Amniotic stem cell (primary cell): ENCODE measurements at regions not wholly inside any gene's neighbourhood (a gene's known extent, or its start where the extent isn't known, plus 50 kb on each side); places are given as distances from the start of the nearest gene placed in this dataset.

Experiments used
- DNase-seq: peaks from one replicate; lab custom pipeline; 2025; lab: John Stamatoyannopoulos, UW

DNA sequence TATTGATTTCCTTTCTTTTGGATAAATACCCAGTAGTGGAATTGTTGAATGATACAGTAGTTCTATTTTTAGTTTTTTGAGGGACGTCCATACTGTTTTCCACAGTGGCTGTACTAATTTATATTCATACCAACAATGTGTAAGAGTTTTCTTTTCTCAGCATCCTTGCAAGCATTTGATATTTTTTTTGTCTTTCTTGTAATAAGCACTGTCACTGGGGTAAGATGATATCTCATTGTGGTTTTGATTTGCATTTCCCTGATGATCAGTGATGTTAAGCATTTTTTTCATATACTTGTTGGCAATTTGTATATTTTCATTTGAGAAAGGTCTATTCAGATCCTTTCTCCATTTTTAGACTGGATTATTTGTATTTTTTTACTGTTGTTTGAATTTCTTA is 308.7 kb downstream of the PTEN start:
- no peak for DNase-seq

GRCh38 chr10:88174391-88174790 is 311.0 kb downstream of the PTEN start:
- DNase-seq: no peak

DNA sequence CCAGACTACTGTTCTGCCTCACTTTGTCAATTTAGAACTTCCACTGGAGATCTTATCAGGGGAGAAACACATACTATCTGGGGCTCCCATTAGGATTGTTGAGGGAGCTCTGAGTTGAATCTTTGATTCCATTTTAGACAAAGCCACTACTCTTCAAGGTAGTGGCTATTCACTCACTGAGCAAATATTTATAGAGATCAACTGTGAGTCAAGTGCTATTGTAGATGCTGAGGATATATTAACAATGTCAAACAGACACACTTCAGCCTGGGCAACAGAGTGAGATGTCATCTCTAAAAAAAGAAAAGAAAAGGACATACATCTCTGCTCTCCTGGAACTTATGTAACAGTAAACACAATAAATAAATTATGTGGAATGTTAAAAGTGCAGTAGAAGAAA is 315.3 kb downstream of the PTEN start:
- no peak for DNase-seq

DNA sequence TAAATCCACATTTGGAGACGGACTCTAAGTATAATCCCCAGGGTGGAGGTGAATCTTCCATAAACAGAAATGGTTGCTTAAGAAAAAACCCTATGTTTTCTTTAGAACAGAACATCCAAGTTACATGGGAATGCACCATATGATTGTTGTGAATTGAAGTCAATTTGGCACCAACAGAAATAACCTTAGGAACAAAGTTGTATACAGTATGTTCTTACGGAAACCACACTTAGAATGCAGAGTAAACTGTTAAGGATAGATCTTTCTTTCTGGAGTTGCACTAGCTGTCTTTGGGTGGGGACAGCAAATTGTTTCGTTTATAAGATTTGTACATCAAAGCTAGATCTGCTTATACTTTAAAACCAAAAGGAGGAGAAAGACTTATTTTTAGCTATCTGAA is 316.4 kb downstream of the PTEN start:
- no peak for DNase-seq

GRCh38 chr10:88181902-88182600 is 318.6 kb downstream of the PTEN start:
- DNase-seq: no peak

DNA sequence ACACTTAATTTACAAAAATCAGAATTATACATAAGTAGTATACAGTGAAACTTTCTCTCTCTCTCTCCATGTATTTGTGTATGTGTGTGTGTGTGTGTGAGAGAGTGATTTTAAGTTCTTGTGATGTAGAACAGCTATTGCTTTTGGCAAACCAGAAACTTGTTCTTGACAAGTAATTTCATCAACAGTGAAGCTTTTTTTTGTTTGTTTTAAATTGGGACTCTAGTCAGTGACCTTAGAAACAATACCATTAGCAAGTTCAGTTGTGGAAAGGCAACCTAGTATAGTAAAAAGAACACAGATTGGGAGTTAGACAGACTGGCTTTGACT is 319.1 kb downstream of the PTEN start:
- no peak for DNase-seq

GRCh38 chr10:88184543-88185297 is 321.3 kb downstream of the PTEN start:
- DNase-seq: no peak

DNA sequence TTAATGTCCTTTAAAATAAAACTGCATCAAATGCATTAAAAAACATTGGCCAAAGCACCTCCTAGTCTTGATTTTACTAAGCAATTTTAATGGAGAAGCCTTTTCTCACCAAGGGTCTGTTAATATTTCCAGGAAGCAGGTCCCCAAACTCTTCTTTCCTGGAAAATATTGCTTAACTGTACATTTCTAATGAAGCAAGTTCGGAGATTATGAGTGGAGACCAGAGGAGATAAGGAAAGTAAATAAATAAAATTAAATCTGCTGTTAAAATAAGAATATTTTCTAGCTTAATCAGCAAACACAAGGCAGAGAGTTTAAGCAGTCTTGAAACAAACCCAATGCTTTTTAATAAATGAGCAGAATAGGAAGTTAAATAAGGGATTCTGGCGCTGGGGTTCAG is 322.4 kb downstream of the PTEN start:
- DNase-seq: no peak

DNA sequence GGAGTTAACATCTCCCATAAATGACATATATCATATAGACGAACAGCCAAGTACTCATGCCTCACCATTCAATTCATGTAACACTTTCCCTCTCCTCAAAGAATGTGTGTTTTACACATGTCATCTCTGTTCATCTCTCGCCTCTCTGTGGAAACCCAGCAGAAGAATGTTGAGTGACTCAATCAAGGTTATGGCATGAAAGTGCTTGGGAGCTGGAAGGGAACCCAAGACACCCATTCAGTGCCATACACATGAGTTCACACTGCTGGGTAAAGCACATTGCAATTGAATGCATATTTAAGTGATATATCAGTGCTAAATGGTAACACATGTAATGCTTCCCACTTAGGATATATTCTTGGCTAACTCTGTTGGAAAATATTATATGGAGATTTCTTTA is 322.9 kb downstream of the PTEN start:
- DNase-seq: peak; percentile 64

DNA sequence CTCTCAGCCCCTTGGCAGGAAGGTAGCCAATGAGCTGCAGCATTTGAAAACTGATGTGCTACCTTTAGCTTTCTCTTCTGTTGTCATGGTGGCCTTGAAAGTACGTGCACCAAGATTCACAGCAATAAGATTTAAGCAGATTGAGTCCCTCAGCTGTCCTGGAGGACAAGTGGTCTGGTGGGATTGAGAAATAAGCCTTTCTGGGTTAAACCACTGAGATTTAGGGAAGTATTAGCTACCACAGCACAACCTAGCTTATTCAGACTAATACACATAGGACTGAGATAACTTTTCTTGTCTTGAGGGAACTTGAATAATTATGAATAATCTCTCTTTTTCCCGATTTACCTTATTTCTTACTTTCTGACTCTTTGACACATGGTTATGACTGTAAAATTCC is 324.0 kb downstream of the PTEN start:
- DNase-seq: no peak

GRCh38 chr10:88190123-88190522 is 326.7 kb downstream of the PTEN start:
- DNase-seq: no peak

GRCh38 chr10:88190540-88191235 is 327.3 kb downstream of the PTEN start:
- DNase-seq: no peak

GRCh38 chr10:88193018-88193417 is 329.6 kb downstream of the PTEN start:
- no peak for DNase-seq

GRCh38 chr10:88194041-88194887 is 330.8 kb downstream of the PTEN start:
- DNase-seq: no peak

DNA sequence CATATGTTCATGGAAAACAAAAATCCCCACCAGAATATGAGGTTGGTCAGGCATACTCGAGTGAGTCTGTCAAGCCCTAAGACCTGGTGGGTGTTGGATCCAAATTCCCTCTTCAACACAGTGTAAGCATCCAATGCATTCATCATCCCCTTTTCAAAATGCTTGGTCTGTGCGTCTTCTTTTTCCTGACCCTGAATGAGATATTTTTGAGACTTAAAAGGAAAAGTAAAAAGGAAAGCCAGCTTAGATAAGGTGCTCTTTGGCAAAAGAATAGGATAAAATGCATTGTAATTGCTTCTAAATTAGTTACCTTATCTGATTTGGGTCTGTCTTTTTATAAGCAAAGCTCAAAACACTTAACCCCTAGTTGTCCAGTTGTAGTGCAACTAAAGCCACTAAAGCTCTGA is 331.5 kb downstream of the PTEN start:
- DNase-seq: no peak

GRCh38 chr10:88195841-88196240 is 332.4 kb downstream of the PTEN start:
- DNase-seq: no peak

- no peak for DNase-seq
Measured at GRCh38 chr10:88196291-88196690, 332.9 kb downstream of the PTEN start.

DNA sequence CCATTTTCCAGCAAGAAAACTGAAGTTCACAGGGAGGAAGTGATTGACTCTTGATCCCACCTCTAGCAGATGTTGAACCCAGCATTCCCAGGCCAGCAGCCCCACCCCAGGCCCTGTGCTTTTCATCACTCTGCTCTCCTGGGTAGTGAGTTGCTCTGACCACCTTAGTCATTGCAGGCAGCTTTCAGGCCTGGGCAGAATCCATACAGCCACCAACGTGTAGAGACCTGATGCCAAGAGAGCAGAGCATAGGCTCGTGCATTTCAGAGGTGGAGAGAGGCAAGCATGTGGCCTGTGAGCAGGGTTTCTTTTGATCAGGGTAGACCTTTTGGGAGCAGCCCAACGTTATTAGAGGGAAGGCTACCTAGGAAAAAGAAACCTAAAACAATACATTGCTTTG is 334.6 kb downstream of the PTEN start:
- DNase-seq: no peak

DNA sequence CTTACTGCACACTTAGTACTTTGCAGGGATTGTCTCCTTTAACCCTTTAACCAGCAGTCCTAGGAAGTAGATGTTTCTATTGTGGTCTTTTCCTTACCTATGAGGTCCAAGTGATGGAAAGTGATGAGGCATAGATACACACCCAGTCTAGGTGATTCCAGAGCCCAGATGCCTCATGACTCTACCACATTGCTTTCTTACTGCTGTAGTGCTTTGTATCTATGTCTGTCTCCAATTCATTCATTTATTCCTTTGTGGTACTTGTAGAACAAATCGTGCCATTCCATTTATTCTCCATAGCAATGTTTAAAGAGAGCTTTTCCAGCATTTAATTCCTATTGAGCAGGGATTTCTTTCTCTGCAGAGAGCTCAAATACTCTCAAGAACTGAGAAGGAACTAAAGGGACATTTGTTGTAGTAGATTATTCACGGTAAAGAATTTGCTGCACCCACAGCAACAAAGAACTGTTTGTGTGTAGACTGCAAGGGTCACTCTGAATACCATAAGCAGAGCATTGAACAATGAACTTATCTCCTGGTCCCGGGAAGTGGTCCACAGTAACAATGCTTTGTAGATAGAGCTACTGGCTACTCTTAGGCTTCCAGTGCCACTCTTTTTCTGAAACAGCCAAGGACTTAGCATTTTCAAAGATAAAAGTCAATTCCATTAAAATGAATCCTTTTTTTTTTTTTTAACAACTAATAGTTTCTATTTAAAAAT is 337.0 kb downstream of the PTEN start:
- DNase-seq: no peak

GRCh38 chr10:88205842-88206446 is 342.5 kb downstream of the PTEN start:
- no peak for DNase-seq

GRCh38 chr10:88207121-88207546 is 343.7 kb downstream of the PTEN start:
- DNase-seq: no peak
